ENCODE measurements at regions not wholly inside any gene's neighbourhood (a gene's known extent, or its start where the extent isn't known, plus 50 kb on each side); places are given as distances from the start of the nearest gene placed in this dataset.

DNA sequence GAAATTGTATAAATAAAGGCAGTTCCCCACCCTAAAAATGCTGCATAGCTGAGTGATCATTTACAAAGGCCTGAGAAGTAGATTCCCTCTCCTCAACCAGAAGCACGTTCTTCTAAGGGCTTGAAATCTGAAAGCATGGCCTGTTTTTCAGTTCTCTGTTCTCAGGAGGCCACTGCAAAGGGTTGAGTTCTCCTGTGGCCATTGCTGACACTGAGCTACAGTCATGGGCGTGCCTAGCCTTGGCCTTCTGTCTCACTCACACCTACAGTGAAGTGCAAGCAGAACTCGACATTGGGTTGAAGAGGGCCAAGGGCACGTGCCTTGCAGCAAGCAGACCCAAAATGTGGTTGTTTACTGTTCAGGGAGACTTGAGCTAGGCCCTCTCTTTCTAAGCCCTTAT, 276.6 kb upstream of the VLDLR start:
- TF ChIP-seq, protein P1, sequence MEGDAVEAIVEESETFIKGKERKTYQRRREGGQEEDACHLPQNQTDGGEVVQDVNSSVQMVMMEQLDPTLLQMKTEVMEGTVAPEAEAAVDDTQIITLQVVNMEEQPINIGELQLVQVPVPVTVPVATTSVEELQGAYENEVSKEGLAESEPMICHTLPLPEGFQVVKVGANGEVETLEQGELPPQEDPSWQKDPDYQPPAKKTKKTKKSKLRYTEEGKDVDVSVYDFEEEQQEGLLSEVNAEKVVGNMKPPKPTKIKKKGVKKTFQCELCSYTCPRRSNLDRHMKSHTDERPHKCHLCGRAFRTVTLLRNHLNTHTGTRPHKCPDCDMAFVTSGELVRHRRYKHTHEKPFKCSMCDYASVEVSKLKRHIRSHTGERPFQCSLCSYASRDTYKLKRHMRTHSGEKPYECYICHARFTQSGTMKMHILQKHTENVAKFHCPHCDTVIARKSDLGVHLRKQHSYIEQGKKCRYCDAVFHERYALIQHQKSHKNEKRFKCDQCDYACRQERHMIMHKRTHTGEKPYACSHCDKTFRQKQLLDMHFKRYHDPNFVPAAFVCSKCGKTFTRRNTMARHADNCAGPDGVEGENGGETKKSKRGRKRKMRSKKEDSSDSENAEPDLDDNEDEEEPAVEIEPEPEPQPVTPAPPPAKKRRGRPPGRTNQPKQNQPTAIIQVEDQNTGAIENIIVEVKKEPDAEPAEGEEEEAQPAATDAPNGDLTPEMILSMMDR (IDR thresholded peaks at IDR 0.05 in 4 of 5, conservative IDR thresholded peaks at IDR 0.05 in 1 of 5): no peak
- TF ChIP-seq POLR2A (IDR thresholded peaks at IDR 0.05): no peak

Data from gastrocnemius medialis (tissue), 4 donors.